Stimulated activated effector memory CD8-positive, alpha-beta T cell treated with anti-CD3 and anti-CD28 coated beads, Interleukin-12 subunit alpha, Interleukin-12 subunit beta, amount 100 ng/mL, for 72 hours (primary cell): ENCODE measurements at regions not wholly inside any gene's neighbourhood (a gene's known extent, or its start where the extent isn't known, plus 50 kb on each side); places are given as distances from the start of the nearest gene placed in this dataset.
"Not testable (repeated sequence)": the region's sequence is repeated elsewhere in the genome, so short reads cannot be mapped to it uniquely, and the experiment has no call there.

ENCODE experiments used
- ATAC-seq: fragments of 150-1000 bp; cut with Tn5 transposase; 2 replicates; pipeline ENCODE4 v1.10.0; 2021
- DNase-seq, 2 donors: peaks; one replicate each; pipeline ENCODE4 v3.0.0; 2021 to 2022; ENCODE audit warnings: low spot score in 2 of 2
- H3K27ac Mint-ChIP-seq: one replicate; pipeline ENCODE4 v1.8.0; 2022; ENCODE audit warnings: mild to moderate bottlenecking, mixed read lengths
- H3K36me3 Mint-ChIP-seq: one replicate; pipeline ENCODE4 v1.8.0; 2022; ENCODE audit warnings: mild to moderate bottlenecking, mixed read lengths
- H3K4me1 Mint-ChIP-seq: one replicate; pipeline ENCODE4 v1.8.0; 2022; ENCODE audit warnings: mixed read lengths
- H3K4me3 Mint-ChIP-seq: one replicate; pipeline ENCODE4 v1.8.0; 2022; ENCODE audit warnings: mild to moderate bottlenecking, mixed read lengths
- H3K9me3 Mint-ChIP-seq: one replicate; pipeline ENCODE4 v1.8.0; 2022; ENCODE audit warnings: mixed read lengths

GRCh38 chr3:177249203-177249602 lies 51.9 kb upstream of the TBL1XR1 start:
- no peaks in the 10 kb centered on the region for H3K36me3 Mint-ChIP-seq
- DNase-seq (no peak), ATAC-seq (no peak)
- H3K27ac Mint-ChIP-seq, result no peak overlapping the region
- H3K4me1 Mint-ChIP-seq, result no peaks in the 10 kb centered on the region
- H3K9me3 Mint-ChIP-seq, result no peaks in the 10 kb centered on the region
- H3K4me3 Mint-ChIP-seq, result no peak overlapping the region

DNA sequence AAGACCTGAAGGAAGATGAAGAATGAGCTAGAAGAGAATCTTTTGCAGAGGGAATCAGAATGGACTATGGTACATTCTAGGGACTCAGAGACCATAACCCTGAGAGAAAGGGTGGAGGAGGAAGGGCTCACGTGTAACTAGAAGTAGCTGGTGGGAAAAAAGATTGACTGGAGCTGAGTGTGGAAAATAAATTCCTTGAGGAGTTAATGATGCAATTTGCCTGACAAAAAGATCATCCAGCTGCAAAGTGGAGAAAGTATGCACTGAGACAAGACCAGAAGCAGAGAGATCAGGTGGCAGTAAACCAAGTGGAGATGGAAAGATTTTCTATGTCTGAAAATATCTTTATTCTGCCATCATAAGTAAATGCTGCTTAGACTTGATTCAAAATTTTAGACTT lies 52.9 kb upstream of the TBL1XR1 start:
- Mint-ChIP-seq H3K4me1 (no peaks in the 10 kb centered on the region), H3K4me3 (no peak overlapping the region), H3K36me3 (no peaks in the 10 kb centered on the region), H3K27ac (no peak overlapping the region), H3K9me3 (no peaks in the 10 kb centered on the region)
- ATAC-seq (no peak), DNase-seq (no peak)

DNA sequence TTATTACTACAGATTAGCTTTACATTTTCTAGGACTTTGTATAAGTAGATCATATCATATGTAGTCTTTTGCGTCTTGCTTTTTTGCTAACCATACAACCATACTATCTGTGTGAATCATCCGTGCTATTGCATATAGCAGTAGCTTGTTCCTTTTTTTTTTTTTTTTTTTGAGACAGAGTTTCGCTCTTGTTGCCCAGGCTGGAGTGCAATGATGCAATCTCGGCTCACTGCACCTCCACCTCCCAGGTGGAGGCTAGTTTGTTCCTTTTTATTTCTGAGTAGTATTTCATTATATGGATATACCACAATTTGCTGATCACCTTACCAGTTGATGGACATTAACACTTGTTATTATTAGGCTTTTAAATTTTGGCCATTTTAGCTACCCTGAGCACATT lies 54.5 kb upstream of the TBL1XR1 start:
- no peak for ATAC-seq

DNA sequence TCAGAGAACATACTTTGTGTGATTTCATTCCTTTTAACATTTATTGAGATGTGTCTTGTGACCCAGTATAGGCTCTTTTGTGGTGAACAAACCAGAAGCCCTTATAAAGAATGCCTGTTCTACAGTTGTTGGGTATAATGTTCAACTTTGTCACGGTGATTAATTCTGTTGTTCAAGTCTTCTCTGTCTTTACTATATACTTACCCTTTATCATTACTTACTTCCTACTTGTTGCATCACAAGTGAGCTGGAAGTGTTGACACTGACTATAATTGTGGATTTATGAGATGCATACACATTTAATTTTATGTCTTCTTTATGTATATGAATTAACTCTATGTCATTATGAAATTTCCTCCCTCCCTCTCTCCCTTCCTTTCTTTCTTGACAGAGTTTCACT lies 59.7 kb upstream of the TBL1XR1 start:
- Mint-ChIP-seq H3K4me3 (no peak overlapping the region), H3K36me3 (no peaks in the 10 kb centered on the region), H3K27ac (no peak overlapping the region), H3K4me1 (no peaks in the 10 kb centered on the region), H3K9me3 (no peaks in the 10 kb centered on the region)
- DNase-seq (no peak), ATAC-seq (no peak)

More for the DNA sequence above, 54.5 kb upstream of the TBL1XR1 start:
- no peaks in the 10 kb centered on the region for H3K36me3 Mint-ChIP-seq
- no peaks in the 10 kb centered on the region for H3K9me3 Mint-ChIP-seq
- DNase-seq, result no peak
- no peak overlapping the region for H3K27ac Mint-ChIP-seq
- no peaks in the 10 kb centered on the region for H3K4me1 Mint-ChIP-seq
- H3K4me3 Mint-ChIP-seq, result no peak overlapping the region

- Mint-ChIP-seq H3K9me3 (no peaks in the 10 kb centered on the region), H3K4me3 (no peak overlapping the region), H3K4me1 (no peaks in the 10 kb centered on the region), H3K36me3 (no peaks in the 10 kb centered on the region), H3K27ac (no peak overlapping the region)
- DNase-seq (no peak), ATAC-seq (no peak)
These were observed 60.3 kb upstream of the TBL1XR1 start for GRCh38 chr3:177257625-177258024.

- ATAC-seq, result no peak
- no peak for DNase-seq
- no peaks in the 10 kb centered on the region for H3K36me3 Mint-ChIP-seq
- H3K4me1 Mint-ChIP-seq, result no peaks in the 10 kb centered on the region
- H3K4me3 Mint-ChIP-seq, result no peak overlapping the region
- no peak overlapping the region for H3K27ac Mint-ChIP-seq
- H3K9me3 Mint-ChIP-seq, result no peaks in the 10 kb centered on the region
These were observed 65.1 kb upstream of the TBL1XR1 start for GRCh38 chr3:177262396-177262795.

DNA sequence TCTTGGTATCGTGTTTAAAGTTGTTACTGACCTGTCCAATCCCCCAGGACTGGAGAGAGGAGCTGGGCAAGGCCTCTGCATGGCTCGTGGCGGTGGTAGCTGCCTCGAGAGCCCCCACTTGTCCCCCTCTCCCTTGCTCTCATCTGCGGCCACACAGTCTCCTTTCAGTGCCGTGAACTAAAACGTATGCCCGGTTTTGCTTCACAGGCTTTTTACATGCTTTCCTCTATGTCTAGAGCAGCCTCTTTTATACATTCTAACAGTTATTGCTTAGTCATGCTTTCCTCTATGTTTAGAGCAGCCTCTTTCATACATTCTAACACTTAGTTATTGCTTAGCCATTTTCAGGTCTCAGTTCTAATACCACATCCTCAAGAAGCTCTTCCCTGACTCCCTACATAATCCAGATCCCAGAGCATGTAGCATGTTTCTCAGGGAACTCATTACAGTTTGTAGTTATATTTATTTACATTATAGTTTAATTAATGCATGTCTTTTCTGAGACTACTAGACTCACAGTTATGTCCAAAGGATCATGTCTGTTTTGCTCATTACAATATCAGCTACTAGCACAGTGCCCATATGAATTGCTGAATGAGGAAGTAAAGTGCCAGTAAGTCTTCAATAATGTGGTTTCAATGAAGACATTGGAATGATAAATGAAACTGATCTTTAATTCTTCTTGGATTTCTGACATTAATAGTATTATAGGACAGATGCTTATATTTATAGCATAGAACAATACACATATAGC lies 66.5 kb upstream of the TBL1XR1 start:
- no peaks in the 10 kb centered on the region for H3K9me3 Mint-ChIP-seq
- H3K4me3 Mint-ChIP-seq, result no peak overlapping the region
- H3K36me3 Mint-ChIP-seq, result no peaks in the 10 kb centered on the region
- DNase-seq (no peak), ATAC-seq (no peak)
- no peaks in the 10 kb centered on the region for H3K4me1 Mint-ChIP-seq
- H3K27ac Mint-ChIP-seq, result peak overlapping the region; percentile 72

GRCh38 chr3:177271811-177272501 lies 74.7 kb upstream of the TBL1XR1 start:
- DNase-seq, H3K4me1 Mint-ChIP-seq, H3K27ac Mint-ChIP-seq, H3K4me3 Mint-ChIP-seq, H3K9me3 Mint-ChIP-seq, H3K36me3 Mint-ChIP-seq, ATAC-seq: not testable (repeated sequence)

GRCh38 chr3:177278016-177278415 lies 80.7 kb upstream of the TBL1XR1 start:
- H3K4me3 Mint-ChIP-seq, result no peak overlapping the region
- peaks cover 19% of the 10 kb centered on the region for H3K4me1 Mint-ChIP-seq
- H3K9me3 Mint-ChIP-seq, result no peaks in the 10 kb centered on the region
- no peak for DNase-seq
- no peak for ATAC-seq
- H3K27ac Mint-ChIP-seq, result no peak overlapping the region
- H3K36me3 Mint-ChIP-seq, result no peaks in the 10 kb centered on the region

- no peak overlapping the region for H3K4me3 Mint-ChIP-seq
- H3K9me3 Mint-ChIP-seq, result no peaks in the 10 kb centered on the region
- peaks cover 20% of the 10 kb centered on the region for H3K4me1 Mint-ChIP-seq
- DNase-seq (no peak), ATAC-seq (no peak)
- no peaks in the 10 kb centered on the region for H3K36me3 Mint-ChIP-seq
- no peak overlapping the region for H3K27ac Mint-ChIP-seq
These were observed 82.0 kb upstream of the TBL1XR1 start for GRCh38 chr3:177279118-177279815.

GRCh38 chr3:177281292-177282118 lies 84.2 kb upstream of the TBL1XR1 start:
- Mint-ChIP-seq H3K27ac (peak overlapping the region; percentile 65), H3K9me3 (no peaks in the 10 kb centered on the region), H3K4me3 (no peak overlapping the region), H3K4me1 (peaks cover 25% of the 10 kb centered on the region), H3K36me3 (no peaks in the 10 kb centered on the region)
- ATAC-seq (peak; percentile 44), DNase-seq (no peak)

DNA sequence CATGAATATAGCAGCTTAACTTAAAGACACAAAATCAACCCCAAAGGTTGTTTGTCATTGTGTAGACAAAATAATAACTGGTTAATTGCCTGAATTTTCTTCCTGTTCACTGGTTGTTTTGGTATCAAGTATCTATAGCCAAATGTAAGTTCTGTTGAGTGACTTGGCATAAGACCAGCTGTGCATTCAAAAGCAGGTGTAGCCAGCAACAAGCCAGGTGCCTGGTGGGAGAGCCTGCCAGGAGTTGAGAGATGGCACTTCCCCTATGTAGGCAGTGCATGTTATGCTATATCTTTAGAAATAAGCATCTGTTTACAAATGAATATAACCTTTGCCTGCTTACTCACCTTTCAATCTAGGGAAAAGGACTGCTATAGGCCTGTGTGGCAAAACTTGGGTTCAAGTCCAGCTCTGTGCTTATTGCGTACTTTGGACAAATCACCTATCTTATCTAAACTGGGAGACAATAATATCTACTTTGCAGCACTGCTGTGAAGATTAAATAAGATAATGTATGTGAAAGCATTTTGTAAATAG lies 84.9 kb upstream of the TBL1XR1 start:
- no peak overlapping the region for H3K4me3 Mint-ChIP-seq

DNA sequence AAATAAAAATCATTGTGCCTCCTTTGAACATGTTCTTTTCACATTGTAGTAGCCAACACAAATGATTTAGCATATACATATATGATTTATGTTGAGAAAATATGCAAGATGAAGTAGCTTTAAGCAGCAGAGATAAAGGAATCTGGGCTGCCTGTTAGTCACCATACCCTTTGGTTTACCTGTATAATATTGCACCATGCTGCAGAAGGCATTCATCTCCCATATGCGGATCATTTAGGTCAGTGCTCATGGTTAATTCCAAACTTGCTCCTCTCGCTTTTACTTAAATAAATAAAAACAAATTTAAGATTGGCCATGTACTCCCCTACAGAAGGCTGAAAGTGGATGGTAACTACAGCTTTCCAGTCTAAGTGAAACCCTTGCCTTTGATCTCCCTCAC lies 86.7 kb upstream of the TBL1XR1 start:
- ATAC-seq (no peak), DNase-seq (no peak)
- H3K4me3 Mint-ChIP-seq, result no peak overlapping the region
- H3K9me3 Mint-ChIP-seq, result no peaks in the 10 kb centered on the region
- no peaks in the 10 kb centered on the region for H3K36me3 Mint-ChIP-seq
- peaks cover 25% of the 10 kb centered on the region for H3K4me1 Mint-ChIP-seq
- no peak overlapping the region for H3K27ac Mint-ChIP-seq

More for the DNA sequence above, 84.9 kb upstream of the TBL1XR1 start:
- H3K27ac Mint-ChIP-seq, result no peak overlapping the region
- H3K36me3 Mint-ChIP-seq, result no peaks in the 10 kb centered on the region
- H3K4me1 Mint-ChIP-seq, result peaks cover 25% of the 10 kb centered on the region
- no peak for ATAC-seq
- H3K9me3 Mint-ChIP-seq, result no peaks in the 10 kb centered on the region
- DNase-seq, result no peak

DNA sequence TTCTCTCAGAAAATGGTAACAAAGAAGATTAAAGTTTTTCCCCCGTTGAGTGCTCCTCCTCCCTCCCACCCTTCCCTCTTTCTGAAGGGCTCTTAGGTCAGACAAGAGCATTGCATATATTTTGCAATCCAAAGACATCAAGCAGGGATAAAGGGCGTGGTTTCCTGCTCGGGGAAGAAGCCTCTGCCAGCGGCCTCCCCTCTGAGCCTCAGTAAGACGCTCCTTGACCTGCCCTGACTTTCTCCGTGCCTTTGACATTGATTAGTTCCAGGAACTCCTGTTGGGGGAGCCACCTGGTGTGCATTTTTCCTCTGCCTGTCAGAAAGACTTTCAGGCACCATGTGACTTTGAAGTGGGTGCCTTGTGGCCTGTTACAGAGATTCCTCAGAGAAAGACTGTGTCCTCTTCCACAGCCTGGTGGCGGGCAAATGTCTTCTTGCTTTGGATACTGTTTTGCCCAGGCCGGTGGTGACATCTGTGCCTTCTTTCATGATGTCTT lies 87.2 kb upstream of the TBL1XR1 start:
- H3K4me3 Mint-ChIP-seq, result no peak overlapping the region
- ATAC-seq, result peak; percentile 28

GRCh38 chr3:177286034-177286433 lies 88.8 kb upstream of the TBL1XR1 start:
- ATAC-seq, result no peak
- Mint-ChIP-seq H3K27ac (no peak overlapping the region), H3K36me3 (no peaks in the 10 kb centered on the region), H3K4me1 (peaks cover 17% of the 10 kb centered on the region), H3K4me3 (no peak overlapping the region), H3K9me3 (no peaks in the 10 kb centered on the region)
- DNase-seq, result no peak

More for the DNA sequence above, 87.2 kb upstream of the TBL1XR1 start:
- no peak for DNase-seq
- Mint-ChIP-seq H3K27ac (no peak overlapping the region), H3K9me3 (no peaks in the 10 kb centered on the region), H3K4me1 (peaks cover 25% of the 10 kb centered on the region), H3K36me3 (no peaks in the 10 kb centered on the region)
